ENCODE measurements at regions not wholly inside any gene's neighbourhood (a gene's known extent, or its start where the extent isn't known, plus 50 kb on each side); places are given as distances from the start of the nearest gene placed in this dataset.

- H3K4me3 Mint-ChIP-seq: no peak overlapping the region
- Histone ChIP-seq H3K27me3 (replicated peaks in 1 of 4; ENCODE audit: control extremely low read depth in 1 of 4, control insufficient read depth in 3 of 4, insufficient read depth in 4 of 4, low read length in 3 of 4) (no peaks in the 10 kb centered on the region), H3K9me3 (ENCODE audit: control extremely low read depth in 1 of 3, control insufficient read depth in 2 of 3, insufficient read depth in 1 of 3, low read length in 2 of 3) (peaks cover 0 to 8% (median 0%) of the 10 kb centered on the region in 3 donors), H3K36me3 (replicated peaks in 1 of 2; ENCODE audit: control extremely low read depth in 1 of 2, control insufficient read depth in 1 of 2, extremely low read depth in 1 of 2, insufficient read depth in 2 of 2, low read length in 1 of 2) (no peaks in the 10 kb centered on the region), H3K9ac (ENCODE audit: low read length) (no peak overlapping the region), H3K4me3 (ENCODE audit: control extremely low read depth in 1 of 5, extremely low read depth in 1 of 5, insufficient read depth in 1 of 5, low read depth in 2 of 5, low read length in 4 of 5) (no peak overlapping the region), H3K79me2 (ENCODE audit: control insufficient read depth, insufficient read depth, low read length) (no peaks in the 10 kb centered on the region), H3K4me1 (ENCODE audit: control insufficient read depth in 2 of 2, insufficient read depth in 2 of 2, low read length in 2 of 2) (no peaks in the 10 kb centered on the region), H3K27ac (ENCODE audit: low read length in 2 of 2) (no peak overlapping the region), H2AFZ (ENCODE audit: insufficient read depth, low read depth, low read length, poor library complexity, severe bottlenecking) (no peak overlapping the region), H4K20me1 (ENCODE audit: control insufficient read depth, insufficient read depth, low read length, poor library complexity, severe bottlenecking) (no peaks in the 10 kb centered on the region), H3K4me2 (replicated peaks; ENCODE audit: low read depth, low read length, poor library complexity, severe bottlenecking) (no peak overlapping the region)
- H3K9me3 Mint-ChIP-seq (ENCODE audit: insufficient read depth): no peaks in the 10 kb centered on the region
- CTCF ChIA-PET: no interaction called here
- no peak overlapping the region for H3K27ac Mint-ChIP-seq
- TF ChIP-seq CTCF (IDR thresholded peaks at IDR 0.05): no peak
- no peak for TF ChIP-seq EZH2 (IDR thresholded peaks at IDR 0.05; ENCODE audit: borderline replicate concordance, insufficient read depth, low read depth, low read length, poor library complexity, severe bottlenecking)
- no peak for DNase-seq
- H3K4me1 Mint-ChIP-seq: no peaks in the 10 kb centered on the region
- H3K27me3 Mint-ChIP-seq: no peaks in the 10 kb centered on the region
- POLR2A ChIA-PET: no interaction called here
- intact Hi-C loops (cut with micrococcal nuclease): no loop called here
- no CpG with 5 or more reads among the region's 3 CpGs for WGBS (ENCODE audit: insufficient coverage)
- ATAC-seq (ENCODE audit: low read depth): no peak
Observed at GRCh38 chr1:233463333-233463732, 135.8 kb downstream of the MAP3K21 start.

GRCh38 chr1:233465745-233466343 lies 138.3 kb downstream of the MAP3K21 start:
- H3K9me3 Mint-ChIP-seq (ENCODE audit: insufficient read depth): no peaks in the 10 kb centered on the region
- DNase-seq (no peak), ATAC-seq (ENCODE audit: low read depth) (no peak)
- ChIA-PET CTCF (no interaction called here), POLR2A (no interaction called here)
- Histone ChIP-seq H2AFZ (ENCODE audit: insufficient read depth, low read depth, low read length, poor library complexity, severe bottlenecking) (no peak overlapping the region), H3K4me1 (ENCODE audit: control insufficient read depth in 2 of 2, insufficient read depth in 2 of 2, low read length in 2 of 2) (no peaks in the 10 kb centered on the region), H3K36me3 (replicated peaks in 1 of 2; ENCODE audit: control extremely low read depth in 1 of 2, control insufficient read depth in 1 of 2, extremely low read depth in 1 of 2, insufficient read depth in 2 of 2, low read length in 1 of 2) (no peaks in the 10 kb centered on the region), H4K20me1 (ENCODE audit: control insufficient read depth, insufficient read depth, low read length, poor library complexity, severe bottlenecking) (no peaks in the 10 kb centered on the region), H3K79me2 (ENCODE audit: control insufficient read depth, insufficient read depth, low read length) (no peaks in the 10 kb centered on the region), H3K9ac (ENCODE audit: low read length) (no peak overlapping the region), H3K27ac (ENCODE audit: low read length in 2 of 2) (no peak overlapping the region), H3K4me3 (ENCODE audit: control extremely low read depth in 1 of 5, extremely low read depth in 1 of 5, insufficient read depth in 1 of 5, low read depth in 2 of 5, low read length in 4 of 5) (no peak overlapping the region), H3K4me2 (replicated peaks; ENCODE audit: low read depth, low read length, poor library complexity, severe bottlenecking) (no peak overlapping the region), H3K27me3 (replicated peaks in 1 of 4; ENCODE audit: control extremely low read depth in 1 of 4, control insufficient read depth in 3 of 4, insufficient read depth in 4 of 4, low read length in 3 of 4) (no peaks in the 10 kb centered on the region), H3K9me3 (ENCODE audit: control extremely low read depth in 1 of 3, control insufficient read depth in 2 of 3, insufficient read depth in 1 of 3, low read length in 2 of 3) (peaks cover 0 to 8% (median 0%) of the 10 kb centered on the region in 3 donors)
- no peak overlapping the region for H3K27ac Mint-ChIP-seq
- H3K27me3 Mint-ChIP-seq: no peaks in the 10 kb centered on the region
- H3K4me3 Mint-ChIP-seq: no peak overlapping the region
- H3K4me1 Mint-ChIP-seq: no peaks in the 10 kb centered on the region
- intact Hi-C loops (cut with micrococcal nuclease): no loop called here
- TF ChIP-seq EZH2 (IDR thresholded peaks at IDR 0.05; ENCODE audit: borderline replicate concordance, insufficient read depth, low read depth, low read length, poor library complexity, severe bottlenecking) (no peak), CTCF (IDR thresholded peaks at IDR 0.05) (no peak)
- WGBS (ENCODE audit: insufficient coverage): 94% methylated on average over 34 of the region's 34 CpGs
